ENCODE measurements at regions not wholly inside any gene's neighbourhood (a gene's known extent, or its start where the extent isn't known, plus 50 kb on each side); places are given as distances from the start of the nearest gene placed in this dataset.

- no peak for DNase-seq
Measured at GRCh38 chr1:4972761-4973320, 318.4 kb downstream of the AJAP1 start.

GRCh38 chr1:4971666-4972065, 317.3 kb downstream of the AJAP1 start:
- DNase-seq: no peak

DNA sequence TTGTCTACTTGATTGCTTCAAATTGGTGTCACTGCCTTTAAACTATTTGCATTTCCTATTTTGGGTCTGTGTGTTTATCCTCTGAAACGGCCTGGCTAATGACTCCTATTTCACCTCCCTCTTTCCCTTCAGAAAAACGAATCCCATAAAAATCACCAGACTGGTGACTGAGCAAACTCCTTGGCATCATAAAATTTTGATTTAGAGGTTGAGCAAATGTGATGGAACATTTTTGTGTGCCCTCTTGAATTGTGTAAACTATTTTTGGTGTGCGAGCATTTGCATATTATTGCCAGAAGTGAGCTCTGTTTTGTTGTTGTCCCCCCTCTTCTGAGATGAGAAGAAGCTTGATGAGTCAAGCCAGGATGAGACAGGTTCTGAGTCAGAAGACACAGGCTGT, 316.1 kb downstream of the AJAP1 start:
- DNase-seq: no peak

- DNase-seq: no peak
Measured at GRCh38 chr1:4969556-4970129, 315.2 kb downstream of the AJAP1 start.

DNA sequence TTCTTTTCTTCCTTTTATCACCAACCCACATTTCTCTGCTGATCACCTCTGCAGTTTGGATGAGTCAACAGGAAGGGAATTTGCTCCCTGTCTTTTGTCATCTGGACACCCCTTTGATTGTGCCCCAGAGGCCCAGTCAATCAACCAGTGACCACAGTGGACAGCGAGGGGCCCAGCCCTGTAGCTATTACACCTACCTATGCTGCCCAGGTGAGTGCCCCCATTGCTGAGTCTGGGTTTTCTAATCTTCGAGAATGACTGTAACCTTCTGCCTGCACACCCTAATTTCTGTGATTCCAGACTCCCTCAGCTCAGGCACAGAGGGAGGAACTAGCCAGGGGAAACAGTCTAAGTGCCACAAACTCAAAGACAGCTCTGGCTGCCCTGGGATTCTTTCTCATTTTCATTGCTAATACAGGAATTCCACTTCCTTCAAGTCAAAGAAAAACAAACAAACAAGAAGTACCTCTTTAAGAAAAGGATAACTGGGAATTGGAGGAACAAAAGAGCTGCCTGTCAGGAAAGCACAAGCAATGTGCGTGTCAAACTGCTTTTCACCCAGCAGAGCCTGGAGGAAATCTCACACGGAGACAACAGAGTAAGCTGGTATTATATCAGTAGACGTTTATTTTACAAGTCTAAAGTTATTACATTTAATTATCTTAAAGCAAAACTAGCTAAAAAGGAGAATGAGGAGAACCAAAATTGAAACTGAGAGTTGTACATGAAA, 311.1 kb downstream of the AJAP1 start:
- DNase-seq: no peak

- DNase-seq: no peak
Measured at GRCh38 chr1:4964634-4965345, 310.4 kb downstream of the AJAP1 start.

DNA sequence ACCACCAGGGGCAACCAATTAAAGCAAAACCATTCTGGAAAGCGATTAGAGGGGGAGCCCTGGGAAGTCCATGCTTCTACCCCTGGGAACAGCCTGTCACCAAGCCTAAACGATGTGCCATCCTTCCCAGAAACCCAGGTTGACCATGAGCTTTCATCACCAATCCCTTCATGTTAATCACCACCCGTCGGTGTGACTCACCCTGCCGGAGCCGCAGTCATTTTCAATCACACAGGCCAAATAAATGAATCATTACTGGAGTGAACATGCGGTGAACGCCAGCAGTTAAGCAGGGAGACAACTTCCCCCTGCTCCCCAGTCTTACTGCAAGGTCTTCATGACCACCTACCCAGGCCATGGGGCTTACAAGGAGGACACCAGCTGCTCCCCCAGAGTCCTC, 308.8 kb downstream of the AJAP1 start:
- peak; percentile 39 for DNase-seq

GRCh38 chr1:4962836-4963235, 308.4 kb downstream of the AJAP1 start:
- DNase-seq: no peak

- DNase-seq: no peak
Measured at GRCh38 chr1:4961935-4962645, 307.7 kb downstream of the AJAP1 start.

- no peak for DNase-seq
Measured at GRCh38 chr1:4960782-4961475, 306.5 kb downstream of the AJAP1 start.

- DNase-seq: no peak
Measured at GRCh38 chr1:4960336-4960735, 305.9 kb downstream of the AJAP1 start.

GRCh38 chr1:4959216-4959615, 304.8 kb downstream of the AJAP1 start:
- DNase-seq: no peak

DNA sequence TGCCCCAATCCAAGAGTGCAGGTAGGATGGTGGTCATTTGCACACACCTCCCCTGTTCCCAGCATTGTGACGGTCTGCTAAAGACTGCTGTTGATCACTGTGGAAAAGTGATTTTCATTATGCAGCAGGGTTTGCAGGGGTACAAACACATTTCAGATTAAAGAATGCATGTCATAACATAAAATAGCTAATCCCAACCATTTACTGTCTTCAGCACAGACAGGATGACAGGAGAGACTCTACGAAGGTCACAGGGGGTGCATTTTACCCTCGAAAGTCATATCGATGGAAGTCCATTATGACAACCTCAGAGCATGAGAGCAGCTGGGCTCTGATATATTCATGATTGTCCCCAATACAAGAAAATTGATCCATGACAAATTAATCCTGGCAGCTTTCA, 302.6 kb downstream of the AJAP1 start:
- no peak for DNase-seq

DNA sequence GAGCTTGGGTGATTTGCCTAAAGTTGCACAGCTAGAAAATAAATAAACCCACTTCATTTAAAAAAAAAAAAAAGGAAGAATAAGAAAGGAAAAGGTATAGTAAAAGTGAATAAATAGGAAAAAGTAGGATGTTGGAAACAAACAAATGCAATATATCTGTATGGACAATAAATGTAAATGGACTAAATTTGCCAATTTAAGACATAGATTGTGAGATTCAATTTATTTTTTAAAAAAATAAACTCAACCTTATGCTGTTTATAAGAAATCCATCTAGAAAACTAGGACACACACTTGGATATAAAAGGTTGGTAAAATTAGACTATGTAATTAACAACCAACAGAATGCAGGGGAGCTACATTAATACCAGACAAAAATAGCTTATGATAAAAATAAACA, 300.0 kb downstream of the AJAP1 start:
- DNase-seq: no peak

DNA sequence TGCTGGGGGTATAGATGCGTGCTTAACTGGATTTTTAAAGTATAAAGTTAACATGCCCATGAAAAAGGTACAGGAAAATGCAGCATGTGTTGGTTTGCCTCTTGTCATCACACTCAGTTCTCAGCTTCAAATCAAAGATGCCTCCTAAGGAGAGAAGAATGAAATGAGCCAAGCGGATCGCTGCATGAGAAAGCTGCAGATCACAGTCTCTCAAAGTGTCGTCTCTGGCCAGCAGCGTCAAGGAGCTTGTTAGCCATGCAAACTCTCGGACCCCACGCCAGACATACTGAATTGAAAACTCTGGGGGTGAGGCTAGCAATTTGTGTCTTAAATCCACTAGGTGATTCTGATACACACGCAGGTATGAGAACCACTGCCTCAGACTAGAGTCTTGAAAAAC, 297.2 kb downstream of the AJAP1 start:
- DNase-seq: no peak

- DNase-seq: no peak
Measured at GRCh38 chr1:4946343-4946742, 291.9 kb downstream of the AJAP1 start.

- DNase-seq: no peak
Measured at GRCh38 chr1:4944911-4945310, 290.5 kb downstream of the AJAP1 start.

GRCh38 chr1:4944072-4944471, 289.7 kb downstream of the AJAP1 start:
- DNase-seq: no peak

DNA sequence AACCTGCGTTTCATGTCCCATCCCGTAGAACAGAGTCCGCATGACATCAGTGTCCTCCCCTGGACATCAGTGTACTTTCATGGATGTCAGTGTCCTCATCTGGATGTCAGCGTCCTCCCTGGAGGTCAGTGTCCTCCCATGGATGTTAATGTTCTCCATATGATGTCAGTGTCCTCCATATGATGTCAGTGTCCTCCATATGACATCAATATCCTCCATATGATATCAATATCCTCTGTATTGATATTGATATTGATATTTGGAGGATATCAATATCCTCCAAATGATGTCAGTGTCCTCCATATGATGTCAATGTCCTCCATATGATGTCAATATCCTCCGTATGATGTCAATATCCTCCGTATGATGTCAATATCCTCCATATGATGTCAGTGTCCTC, 284.9 kb downstream of the AJAP1 start:
- no peak for DNase-seq

DNA sequence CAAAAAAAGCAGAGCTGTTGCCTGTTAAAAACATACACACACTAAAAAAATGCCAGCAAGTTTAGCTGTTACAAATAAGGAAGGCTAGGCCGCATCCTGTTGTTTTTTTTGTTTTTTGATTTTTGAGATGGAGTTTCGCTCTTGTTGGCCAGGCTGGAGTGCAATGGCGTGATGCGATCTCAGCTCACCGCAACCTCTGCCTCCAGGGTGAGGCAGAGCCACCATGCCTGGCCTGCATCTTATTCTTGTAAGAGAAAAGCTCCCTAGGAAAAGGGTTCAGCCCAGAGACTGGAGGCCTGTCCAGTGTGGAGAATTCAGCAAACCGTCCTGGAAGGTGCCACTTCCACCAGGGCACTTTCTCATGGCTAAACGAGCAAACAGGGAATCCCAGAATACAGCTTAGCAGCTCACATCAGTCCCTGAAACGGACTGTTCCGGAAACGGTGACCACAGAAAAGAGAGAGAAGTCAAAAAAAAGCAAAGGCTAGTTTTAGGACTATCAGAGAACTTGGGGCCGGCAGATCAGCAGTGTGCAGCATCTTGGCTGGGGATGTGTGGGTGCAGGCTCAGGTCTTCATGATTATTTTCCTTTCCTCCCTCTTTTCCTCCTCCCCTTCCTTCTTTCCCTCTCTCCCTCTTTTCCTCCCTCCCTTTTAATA, 283.6 kb downstream of the AJAP1 start:
- DNase-seq: no peak

GRCh38 chr1:4935807-4936206, 281.4 kb downstream of the AJAP1 start:
- no peak for DNase-seq

GRCh38 chr1:4933232-4933631, 278.8 kb downstream of the AJAP1 start:
- no peak for DNase-seq
